WI38 (cell line): ENCODE measurements at regions not wholly inside any gene's neighbourhood (a gene's known extent, or its start where the extent isn't known, plus 50 kb on each side); places are given as distances from the start of the nearest gene placed in this dataset.

Source experiments
- H3K4me3 ChIP-seq: 2 replicates; pipeline ENCODE4 v1.5.1; 2011; ENCODE audit warnings: low read depth, mild to moderate bottlenecking, control low read depth, low read length
- CTCF ChIP-seq: IDR thresholded peaks from 2 replicates; pipeline ENCODE4 v1.5.1; 2012; ENCODE audit warnings: low read depth, mild to moderate bottlenecking, control low read depth, low read length

GRCh38 chr2:161010503-161011015 is 149.7 kb upstream of the TANK start:
- H3K4me3 ChIP-seq = no peak overlapping the region
- TF ChIP-seq CTCF = no peak

- no peak for TF ChIP-seq CTCF
- no peak overlapping the region for H3K4me3 ChIP-seq
Measured at GRCh38 chr2:161017780-161018470, 142.3 kb upstream of the TANK start.

GRCh38 chr2:161019311-161019710 is 140.9 kb upstream of the TANK start:
- TF ChIP-seq CTCF = no peak
- H3K4me3 ChIP-seq = no peak overlapping the region

GRCh38 chr2:161020437-161020836 is 139.8 kb upstream of the TANK start:
- no peak for TF ChIP-seq CTCF
- H3K4me3 ChIP-seq = no peak overlapping the region

GRCh38 chr2:161028581-161028980 is 131.6 kb upstream of the TANK start:
- no peak for TF ChIP-seq CTCF
- H3K4me3 ChIP-seq = no peak overlapping the region

GRCh38 chr2:161029321-161029720 is 130.9 kb upstream of the TANK start:
- TF ChIP-seq CTCF = no peak
- no peak overlapping the region for H3K4me3 ChIP-seq

GRCh38 chr2:161030260-161031063 is 129.8 kb upstream of the TANK start:
- H3K4me3 ChIP-seq = no peak overlapping the region; the same call in 1 of the 2 replicates
- no peak for TF ChIP-seq CTCF
